ENCODE measurements at regions not wholly inside any gene's neighbourhood (a gene's known extent, or its start where the extent isn't known, plus 50 kb on each side); places are given as distances from the start of the nearest gene placed in this dataset.

- BruUV-seq (replicated peaks), result no TSS peak
- no peak overlapping the region for H3K27ac ChIP-seq (ENCODE audit: low read length)
- no peak for ATAC-seq
- in situ Hi-C loops (cut with HindIII; ENCODE audit: low pct_unique_long_range_greater_than_20kb, low sequenced_read_pairs) (no loop called here), intact Hi-C loops (cut with micrococcal nuclease; ENCODE audit: unreplicated experiment) (no loop called here)
- TF ChIP-seq REST (IDR thresholded peaks at IDR 0.05; ENCODE audit: insufficient read depth in 1 of 2, low read depth in 2 of 2, low read length in 1 of 2), result no peak
- no peak for TF ChIP-seq CTCF (IDR thresholded peaks at IDR 0.05)
- TF ChIP-seq SIN3A (IDR thresholded peaks at IDR 0.05; ENCODE audit: borderline replicate concordance, insufficient read depth, low read depth, low read length), result no peak
- TF ChIP-seq TCF7L2 (IDR thresholded peaks at IDR 0.05; ENCODE audit: low read depth, low read length), result no peak
- TF ChIP-seq POLR2AphosphoS5 (IDR thresholded peaks at IDR 0.05; ENCODE audit: low read depth, low read length), result no peak
- CTCF ChIA-PET, result no interaction called here
- H3K4me1 ChIP-seq (ENCODE audit: control insufficient read depth, insufficient read depth, low read length), result peaks cover 6% of the 10 kb centered on the region
- no peaks in the 10 kb centered on the region for H3K36me3 ChIP-seq (ENCODE audit: control insufficient read depth, insufficient read depth, low read length)
- H3K27me3 ChIP-seq (ENCODE audit: control insufficient read depth, insufficient read depth, low read length), result no peaks in the 10 kb centered on the region
- H3K4me3 ChIP-seq (ENCODE audit: low read depth in 2 of 2, low read length in 2 of 2), result no peak overlapping the region
- DNase-seq (ENCODE audit: low read depth, low spot score), result no peak
- POLR2A ChIA-PET, result no interaction called here
- no peaks in the 10 kb centered on the region for H3K9me3 ChIP-seq (ENCODE audit: control insufficient read depth, insufficient read depth, low read depth, low read length)
Observed at GRCh38 chr16:49016461-49016860, 265.2 kb downstream of the CBLN1 start.

- Histone ChIP-seq H3K4me1 (ENCODE audit: control insufficient read depth, insufficient read depth, low read length) (no peaks in the 10 kb centered on the region), H3K9me3 (ENCODE audit: control insufficient read depth, insufficient read depth, low read depth, low read length) (no peaks in the 10 kb centered on the region), H3K27me3 (ENCODE audit: control insufficient read depth, insufficient read depth, low read length) (no peaks in the 10 kb centered on the region), H3K36me3 (ENCODE audit: control insufficient read depth, insufficient read depth, low read length) (no peaks in the 10 kb centered on the region), H3K27ac (ENCODE audit: low read length) (no peak overlapping the region), H3K4me3 (ENCODE audit: low read depth in 2 of 2, low read length in 2 of 2) (no peak overlapping the region)
- CTCF ChIA-PET, result no interaction called here
- in situ Hi-C loops (cut with HindIII; ENCODE audit: low pct_unique_long_range_greater_than_20kb, low sequenced_read_pairs) (no loop called here), intact Hi-C loops (cut with micrococcal nuclease; ENCODE audit: unreplicated experiment) (no loop called here)
- TF ChIP-seq POLR2AphosphoS5 (IDR thresholded peaks at IDR 0.05; ENCODE audit: low read depth, low read length) (no peak), SIN3A (IDR thresholded peaks at IDR 0.05; ENCODE audit: borderline replicate concordance, insufficient read depth, low read depth, low read length) (no peak), CTCF (IDR thresholded peaks at IDR 0.05) (no peak), REST (IDR thresholded peaks at IDR 0.05; ENCODE audit: insufficient read depth in 1 of 2, low read depth in 2 of 2, low read length in 1 of 2) (no peak), TCF7L2 (IDR thresholded peaks at IDR 0.05; ENCODE audit: low read depth, low read length) (no peak)
- ATAC-seq, result no peak
- BruUV-seq (replicated peaks), result no TSS peak
- no peak for DNase-seq (ENCODE audit: low read depth, low spot score)
- POLR2A ChIA-PET, result no interaction called here
Observed at GRCh38 chr16:49015225-49015592, 266.4 kb downstream of the CBLN1 start.

Measured in Panc1 (cell line).